NB4 (cell line): ENCODE measurements at regions not wholly inside any gene's neighbourhood (a gene's known extent, or its start where the extent isn't known, plus 50 kb on each side); places are given as distances from the start of the nearest gene placed in this dataset.

Experiments
- DNase-seq: peaks from one replicate; pipeline ENCODE4 v3.0.0; 2010; ENCODE audit warnings: low read depth
- H3K4me3 ChIP-seq: one replicate; pipeline ENCODE4 v1.5.1; 2011; ENCODE audit warnings: mild to moderate bottlenecking, low read depth, low read length, moderate library complexity
- MAX ChIP-seq: IDR thresholded peaks from 2 replicates; pipeline ENCODE4 v1.6.1; 2011; ENCODE audit warnings: low read depth, low read length
- MYC ChIP-seq: IDR thresholded peaks from 2 replicates; pipeline ENCODE4 v1.6.1; 2011; ENCODE audit warnings: low read depth, low read length
- POLR2A ChIP-seq: IDR thresholded peaks from 2 replicates; pipeline ENCODE4 v1.6.1; 2011; ENCODE audit warnings: mild to moderate bottlenecking; ENCODE audit not compliant: insufficient read length; ENCODE audit errors: extremely low read depth
- TF ChIP-seq, protein P1 (sequence below): IDR thresholded peaks from one replicate; pipeline ENCODE4 v1.5.1; 2012; ENCODE audit warnings: low read depth, low read length

DNA sequence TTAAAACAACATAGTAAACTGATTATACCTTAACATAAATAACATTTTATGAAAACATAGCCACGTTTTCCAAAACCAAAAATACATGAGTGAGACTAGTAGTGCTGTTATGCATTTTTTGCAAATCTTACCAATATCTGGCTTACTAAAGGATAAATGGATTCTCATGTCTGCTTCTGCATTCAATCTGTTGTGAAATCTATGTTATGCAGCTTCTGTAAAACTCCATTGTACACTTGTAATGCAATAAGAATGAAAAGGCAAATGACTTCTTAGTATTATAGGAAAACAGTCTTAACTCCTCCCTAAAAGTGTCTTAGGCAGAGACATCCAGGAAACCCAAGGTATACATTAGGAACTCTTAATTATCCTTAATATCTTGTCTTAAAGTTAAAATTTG is 330.9 kb upstream of the THBS1 start:
- no peak for TF ChIP-seq MAX
- no peak for TF ChIP-seq MYC
- no peak for TF ChIP-seq POLR2A
- TF ChIP-seq, protein P1, sequence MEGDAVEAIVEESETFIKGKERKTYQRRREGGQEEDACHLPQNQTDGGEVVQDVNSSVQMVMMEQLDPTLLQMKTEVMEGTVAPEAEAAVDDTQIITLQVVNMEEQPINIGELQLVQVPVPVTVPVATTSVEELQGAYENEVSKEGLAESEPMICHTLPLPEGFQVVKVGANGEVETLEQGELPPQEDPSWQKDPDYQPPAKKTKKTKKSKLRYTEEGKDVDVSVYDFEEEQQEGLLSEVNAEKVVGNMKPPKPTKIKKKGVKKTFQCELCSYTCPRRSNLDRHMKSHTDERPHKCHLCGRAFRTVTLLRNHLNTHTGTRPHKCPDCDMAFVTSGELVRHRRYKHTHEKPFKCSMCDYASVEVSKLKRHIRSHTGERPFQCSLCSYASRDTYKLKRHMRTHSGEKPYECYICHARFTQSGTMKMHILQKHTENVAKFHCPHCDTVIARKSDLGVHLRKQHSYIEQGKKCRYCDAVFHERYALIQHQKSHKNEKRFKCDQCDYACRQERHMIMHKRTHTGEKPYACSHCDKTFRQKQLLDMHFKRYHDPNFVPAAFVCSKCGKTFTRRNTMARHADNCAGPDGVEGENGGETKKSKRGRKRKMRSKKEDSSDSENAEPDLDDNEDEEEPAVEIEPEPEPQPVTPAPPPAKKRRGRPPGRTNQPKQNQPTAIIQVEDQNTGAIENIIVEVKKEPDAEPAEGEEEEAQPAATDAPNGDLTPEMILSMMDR = no peak
- no peak overlapping the region for H3K4me3 ChIP-seq
- no peak for DNase-seq

DNA sequence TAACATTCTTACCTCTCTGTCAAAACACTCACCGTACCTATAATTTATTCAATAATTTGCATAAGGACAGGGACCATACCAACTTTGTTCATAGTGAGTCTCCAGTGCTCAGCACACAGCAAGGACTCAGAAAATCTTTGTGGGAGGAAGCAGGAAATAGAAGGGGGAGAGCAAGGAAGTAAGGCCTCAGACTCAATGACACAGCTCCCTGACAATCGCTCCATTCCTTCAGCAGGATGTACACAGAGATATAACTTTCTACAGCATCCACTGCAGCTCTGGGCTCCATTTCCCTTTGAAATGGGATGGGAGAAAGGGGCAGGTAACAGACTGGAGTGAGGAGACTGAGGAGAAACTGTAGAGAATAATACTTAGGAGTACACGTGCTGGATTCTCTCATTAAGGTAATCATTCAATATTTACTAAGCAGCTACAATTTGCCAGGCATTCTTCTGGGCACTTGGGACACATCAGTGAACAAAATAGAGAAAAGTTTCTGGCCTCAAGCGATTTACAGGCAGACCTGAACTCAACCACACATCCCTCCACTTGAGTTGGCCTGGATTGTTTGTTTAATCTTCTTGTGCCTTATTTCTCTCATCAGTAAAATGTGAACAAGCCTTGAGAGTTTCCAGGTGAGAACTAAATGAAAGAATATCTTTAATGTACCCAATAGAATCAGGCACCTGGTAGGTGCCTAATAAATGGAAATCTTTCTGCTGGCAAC is 330.3 kb upstream of the THBS1 start:
- H3K4me3 ChIP-seq = no peak overlapping the region
- DNase-seq = no peak
- TF ChIP-seq POLR2A (no peak), MYC (no peak), MAX (no peak)
- TF ChIP-seq, protein P1 = no peak

DNA sequence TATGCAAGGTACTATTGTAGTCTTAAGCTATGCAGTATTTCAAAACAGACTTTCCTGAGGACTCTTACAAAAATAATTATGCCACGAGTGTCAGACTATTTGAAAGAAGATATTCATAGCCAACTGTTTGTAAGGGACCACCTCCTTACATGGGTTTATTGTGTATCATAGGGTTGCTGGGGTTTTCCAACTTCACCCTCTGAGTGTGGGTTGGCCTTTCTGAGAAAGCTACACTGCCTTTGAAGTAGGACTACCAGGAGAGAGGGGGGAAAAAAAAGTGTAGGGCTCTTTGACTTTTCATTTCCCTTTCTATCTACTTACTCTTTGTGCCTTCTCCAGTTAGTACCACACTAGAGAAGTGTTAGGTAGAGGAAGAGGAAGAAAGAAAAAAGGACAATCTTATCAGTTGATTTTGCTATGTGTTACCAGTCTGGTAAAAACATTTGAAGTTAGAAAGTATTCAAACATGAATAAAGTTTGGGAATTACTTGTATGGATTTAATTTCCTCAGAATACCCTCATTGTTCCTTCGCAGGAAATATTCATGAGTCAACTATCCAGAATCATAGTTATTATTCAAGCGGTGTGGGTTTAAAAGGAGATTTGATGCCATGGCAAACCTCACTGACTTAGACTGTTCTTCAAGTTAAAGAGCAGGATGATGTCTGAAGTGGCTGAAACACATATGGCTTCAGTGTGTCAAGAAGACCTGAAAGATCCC is 329.3 kb upstream of the THBS1 start:
- DNase-seq = no peak

DNA sequence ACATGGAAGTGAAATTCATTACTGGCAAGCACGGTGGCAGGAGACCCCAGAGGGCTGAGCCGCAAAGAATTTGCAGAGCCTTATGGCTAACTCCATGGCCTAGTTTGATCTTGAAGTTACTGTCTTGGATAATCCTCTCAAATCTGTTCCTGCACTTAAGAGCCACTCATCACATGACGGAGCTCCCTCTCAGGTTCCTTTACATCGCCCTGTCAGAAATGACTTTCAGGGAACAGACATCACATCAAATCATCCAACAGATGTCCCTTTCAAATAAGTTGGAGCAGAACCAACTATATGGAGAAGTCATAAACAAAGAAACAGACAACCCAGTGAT is 328.8 kb upstream of the THBS1 start:
- TF ChIP-seq, protein P1 = no peak
- TF ChIP-seq POLR2A (no peak), MAX (no peak), MYC (no peak)
- no peak overlapping the region for H3K4me3 ChIP-seq
- no peak for DNase-seq

More for the DNA sequence above, 329.3 kb upstream of the THBS1 start:
- no peak overlapping the region for H3K4me3 ChIP-seq
- TF ChIP-seq MYC = no peak
- TF ChIP-seq POLR2A = no peak
- TF ChIP-seq, protein P1 = no peak
- no peak for TF ChIP-seq MAX

DNA sequence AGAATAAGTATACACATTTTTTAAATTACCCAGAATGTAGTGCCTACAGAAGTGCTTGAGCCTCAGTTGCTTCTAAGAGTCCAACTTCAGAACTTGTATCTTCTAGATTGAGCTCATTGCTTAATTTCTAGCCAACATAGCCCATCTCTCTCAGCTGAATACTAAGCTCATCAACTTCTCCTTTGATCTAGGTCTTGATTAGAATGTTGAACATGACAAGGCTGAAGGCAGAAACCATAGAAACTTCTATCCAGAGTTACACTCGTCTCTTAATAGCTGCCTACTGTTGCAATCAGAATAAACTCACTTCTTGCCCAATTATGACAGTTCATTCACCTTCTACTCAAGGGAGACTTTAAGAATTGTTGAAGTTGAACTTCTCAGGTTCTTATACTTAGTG is 327.3 kb upstream of the THBS1 start:
- DNase-seq = no peak
- TF ChIP-seq POLR2A = no peak
- no peak for TF ChIP-seq MAX
- TF ChIP-seq, protein P1 = no peak
- TF ChIP-seq MYC = no peak
- H3K4me3 ChIP-seq = no peak overlapping the region
